Endothelial cell of umbilical vein (primary cell): ENCODE measurements at regions not wholly inside any gene's neighbourhood (a gene's known extent, or its start where the extent isn't known, plus 50 kb on each side); places are given as distances from the start of the nearest gene placed in this dataset.

Experiments
- BruUV-seq: library from RNA; stranded (reverse); fragments of 400-500 nt; replicated peaks from 2 replicates; lab custom pipeline; 2021; lab: Mats Ljungman, UMichigan
- CTCF ChIA-PET: fragments of 300-600, 350-600 bp; sonication (Branson Sonifier 250); formaldehyde crosslinking; loops from one replicate; lab custom pipeline; 2021; ENCODE audit warnings: antibody characterized with exemption, inconsistent platforms; lab: Charles Lee
- POLR2A ChIA-PET: fragments of 300-600, 350-600 bp; sonication (Branson Sonifier 250); formaldehyde crosslinking; loops from one replicate; lab custom pipeline; 2021; ENCODE audit warnings: antibody characterized with exemption, inconsistent platforms; lab: Charles Lee
- DNase-seq: peaks from one replicate; pipeline ENCODE4 v3.0.0-alpha.2; 2011; ENCODE audit warnings: low read depth, low spot score
- FAIRE-seq: peaks from 2 replicates; lab custom pipeline; 2011; peaks lifted over from hg19 to GRCh38; lab: Jason Lieb, UNC
- H2AFZ ChIP-seq: 2 replicates; pipeline ENCODE4 v1.6.0; 2012; ENCODE audit warnings: low read depth, low read length, control low read depth, inconsistent platforms
- H3K27ac ChIP-seq: 2 replicates; pipeline ENCODE4 v1.5.1; 2011; ENCODE audit warnings: low read depth, mild to moderate bottlenecking, control low read depth, low read length, moderate library complexity; ENCODE audit not compliant: insufficient read depth
- H3K27me3 ChIP-seq, 2 experiments: 2 replicates each; pipeline versions ENCODE4 v1.6.0 to v1.6.1; 2011; ENCODE audit warnings: low read length in 2 of 2, mixed read lengths in 1 of 2; ENCODE audit not compliant: control insufficient read depth in 2 of 2, insufficient read depth in 2 of 2
- H3K36me3 ChIP-seq, 2 experiments: 2 replicates in 1 of 2; 3 replicates in 1 of 2; pipeline ENCODE4 v1.5.1; 2011; ENCODE audit warnings: low read length in 2 of 2, mild to moderate bottlenecking in 1 of 2, moderate library complexity in 1 of 2; ENCODE audit not compliant: control insufficient read depth in 2 of 2, insufficient read depth in 2 of 2; ENCODE audit errors: extremely low read depth in 1 of 2
- H3K4me1 ChIP-seq: 3 replicates; pipeline ENCODE4 v1.5.1; 2011; ENCODE audit warnings: mild to moderate bottlenecking, low read length; ENCODE audit not compliant: control insufficient read depth, insufficient read depth; ENCODE audit errors: extremely low read depth
- H3K4me2 ChIP-seq: 2 replicates; pipeline ENCODE4 v1.6.1; 2011; ENCODE audit warnings: low read length, control low read depth, mixed read lengths; ENCODE audit not compliant: insufficient read depth
- H3K4me3 ChIP-seq, 3 experiments: fragments of 200-600 bp in 1 of 3; sonication (generic), shearing (Covaris generic) in 1 of 3; replicated peaks in 1 of 3; 2 replicates each; pipeline ENCODE4 v1.5.1; 2011 to 2016; ENCODE audit warnings: control low read depth in 3 of 3, low read length in 3 of 3, mild to moderate bottlenecking in 2 of 3, inconsistent platforms in 1 of 3, low read depth in 1 of 3, moderate library complexity in 1 of 3; ENCODE audit not compliant: insufficient read depth in 1 of 3
- H3K79me2 ChIP-seq: 2 replicates; pipeline ENCODE4 v1.6.0; 2012; ENCODE audit warnings: low read length, inconsistent platforms; ENCODE audit not compliant: control insufficient read depth, insufficient read depth
- H3K9ac ChIP-seq: replicated peaks from 2 replicates; pipeline ENCODE3; 2011; ENCODE audit warnings: low read length, control low read depth; ENCODE audit not compliant: insufficient read depth; ENCODE audit errors: extremely low read depth
- H3K9me1 ChIP-seq: replicated peaks from 3 replicates; pipeline ENCODE4 v1.6.0; 2011; ENCODE audit warnings: mild to moderate bottlenecking, low read length; ENCODE audit not compliant: control insufficient read depth, insufficient read depth; ENCODE audit errors: extremely low read depth
- H3K9me3 ChIP-seq: replicated peaks from 2 replicates; pipeline ENCODE4 v1.5.1; 2012; ENCODE audit warnings: low read length, inconsistent platforms; ENCODE audit not compliant: control insufficient read depth, insufficient read depth
- H4K20me1 ChIP-seq: replicated peaks from 2 replicates; pipeline ENCODE3; 2011; ENCODE audit warnings: mild to moderate bottlenecking, low read length; ENCODE audit not compliant: control insufficient read depth, insufficient read depth; ENCODE audit errors: extremely low read depth
- CTCF ChIP-seq, 2 donors: IDR thresholded peaks; 1 replicate in 1 of 2; 2 replicates in 1 of 2; pipeline ENCODE4 v1.5.1; 2011; ENCODE audit warnings: low read length in 2 of 2, mild to moderate bottlenecking in 2 of 2, moderate library complexity in 2 of 2, control low read depth in 1 of 2, inconsistent platforms in 1 of 2, low read depth in 1 of 2; ENCODE audit not compliant: insufficient read depth in 1 of 2; ENCODE audit errors: extremely low read depth in 1 of 2
- EZH2 ChIP-seq: IDR thresholded peaks from 2 replicates; pipeline ENCODE4 v1.6.1; 2012; ENCODE audit warnings: borderline replicate concordance, low read depth, mild to moderate bottlenecking, moderate library complexity, low read length, inconsistent platforms; ENCODE audit not compliant: severe bottlenecking
- FOS ChIP-seq: IDR thresholded peaks from 2 replicates; pipeline ENCODE4 v1.6.1; 2011; ENCODE audit warnings: mild to moderate bottlenecking, low read length, moderate library complexity, borderline replicate concordance; ENCODE audit not compliant: insufficient read depth
- GATA2 ChIP-seq: IDR thresholded peaks from 2 replicates; pipeline ENCODE4 v1.7.0; 2011; ENCODE audit warnings: low read depth, mild to moderate bottlenecking, moderate library complexity, mixed read lengths, low read length; ENCODE audit not compliant: insufficient read length, insufficient read depth
- JUN ChIP-seq: IDR thresholded peaks from 2 replicates; pipeline ENCODE4 v1.6.1; 2011; ENCODE audit warnings: borderline replicate concordance, low read depth; ENCODE audit not compliant: insufficient read length, insufficient read depth
- MAX ChIP-seq: IDR thresholded peaks from 2 replicates; pipeline ENCODE4 v1.6.1; 2011; ENCODE audit not compliant: insufficient read depth, insufficient read length
- MYC ChIP-seq: IDR thresholded peaks from one replicate; pipeline ENCODE4 v1.6.1; 2011; ENCODE audit warnings: mild to moderate bottlenecking, low read depth, low read length
- POLR2A ChIP-seq: IDR thresholded peaks from 2 replicates; pipeline ENCODE4 v1.6.1; 2012; ENCODE audit warnings: low read depth, mild to moderate bottlenecking, control low read depth, low read length
- POLR2AphosphoS5 ChIP-seq: IDR thresholded peaks from 2 replicates; pipeline ENCODE4 v1.6.1; 2012; ENCODE audit warnings: low read depth, mild to moderate bottlenecking, control low read depth, low read length, moderate library complexity; ENCODE audit not compliant: insufficient read depth
- dilution Hi-C: fragments of 300-500 bp; cut with MboI; formaldehyde crosslinking; loops from one replicate; pipeline ENCODE4 v1.15.0; 2019; ENCODE audit warnings: low sequenced_read_pairs; ENCODE audit not compliant: extremely low pct_ligation_motif_present
- intact Hi-C: fragments of 100-400 bp; cut with micrococcal nuclease; formaldehyde crosslinking; loops from one replicate; pipeline ENCODE4 v1.10.0; 2022

DNA sequence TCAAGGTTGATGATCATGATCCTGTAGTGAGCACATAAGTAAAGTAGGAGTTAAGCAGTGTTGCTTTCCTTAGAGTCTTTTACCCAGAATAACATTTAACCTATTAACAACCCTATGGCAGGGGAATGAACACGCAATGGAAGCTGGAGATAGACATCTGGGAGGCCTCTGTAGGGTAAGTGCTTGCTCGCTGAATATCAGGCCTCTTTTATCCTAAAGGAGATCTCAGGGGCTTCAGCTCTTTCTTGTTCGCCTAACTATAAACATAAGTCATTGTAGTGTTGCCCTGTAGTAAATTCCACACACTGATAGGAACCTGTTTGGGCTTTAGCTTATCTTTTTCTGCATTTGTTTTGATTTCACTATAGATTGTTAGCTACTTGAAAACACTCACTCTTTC is 174.4 kb upstream of the TCF4 start:
- H3K9me3 ChIP-seq: no peaks in the 10 kb centered on the region
- H3K4me2 ChIP-seq: no peak overlapping the region
- intact Hi-C loops (no loop called here), dilution Hi-C loops (no loop called here)
- CTCF ChIA-PET: interaction anchor here (1.4 kb wide), 3 partner anchors 17 to 321 kb away, joined by 4 to 6 read pairs (median 5); no protein-coding TSS in a partner anchor
- no peaks in the 10 kb centered on the region for H3K27me3 ChIP-seq
- no peaks in the 10 kb centered on the region for H4K20me1 ChIP-seq
- no peak overlapping the region for H3K4me3 ChIP-seq
- no peak overlapping the region for H3K27ac ChIP-seq
- POLR2A ChIA-PET: no interaction called here
- DNase-seq: no peak
- H2AFZ ChIP-seq: no peak overlapping the region
- H3K9ac ChIP-seq: no peak overlapping the region
- no peaks in the 10 kb centered on the region for H3K36me3 ChIP-seq
- peaks cover 8% of the 10 kb centered on the region for H3K4me1 ChIP-seq
- FAIRE-seq: no peak
- H3K79me2 ChIP-seq: no peaks in the 10 kb centered on the region
- H3K9me1 ChIP-seq: no peaks in the 10 kb centered on the region
- no TSS peak for BruUV-seq
- TF ChIP-seq MYC (no peak), POLR2AphosphoS5 (no peak), FOS (no peak), POLR2A (no peak), JUN (no peak), EZH2 (no peak), GATA2 (no peak), MAX (no peak), CTCF (IDR thresholded peaks at IDR 0.05; ENCODE audit: extremely low read depth in 1 of 2, insufficient read depth in 1 of 2, low read depth in 1 of 2, low read length in 2 of 2) (no peak)
